ENCODE measurements at regions not wholly inside any gene's neighbourhood (a gene's known extent, or its start where the extent isn't known, plus 50 kb on each side); places are given as distances from the start of the nearest gene placed in this dataset.

- no peak for TF ChIP-seq CTCF (IDR thresholded peaks at IDR 0.05; ENCODE audit: insufficient read depth, low read length, poor library complexity, severe bottlenecking)
- Histone ChIP-seq H3K4me3 (replicated peaks; ENCODE audit: low read depth, low read length) (no peak overlapping the region), H3K36me3 (ENCODE audit: control insufficient read depth, insufficient read depth, low read length) (no peaks in the 10 kb centered on the region), H3K27me3 (replicated peaks; ENCODE audit: control insufficient read depth, insufficient read depth, low read length) (no peaks in the 10 kb centered on the region)
- DNase-seq (ENCODE audit: extremely low read depth, insufficient read length), result no peak
Observed at GRCh38 chr13:66210677-66211076, 1019.5 kb downstream of the PCDH9 start.

GRCh38 chr13:66208589-66208988 is 1021.5 kb downstream of the PCDH9 start:
- DNase-seq (ENCODE audit: extremely low read depth, insufficient read length), result no peak
- H3K4me3 ChIP-seq (replicated peaks; ENCODE audit: low read depth, low read length), result no peak overlapping the region
- H3K27me3 ChIP-seq (replicated peaks; ENCODE audit: control insufficient read depth, insufficient read depth, low read length), result no peaks in the 10 kb centered on the region
- no peak for TF ChIP-seq CTCF (IDR thresholded peaks at IDR 0.05; ENCODE audit: insufficient read depth, low read length, poor library complexity, severe bottlenecking)
- H3K36me3 ChIP-seq (ENCODE audit: control insufficient read depth, insufficient read depth, low read length), result no peaks in the 10 kb centered on the region

- Histone ChIP-seq H3K4me3 (replicated peaks; ENCODE audit: low read depth, low read length) (no peak overlapping the region), H3K27me3 (replicated peaks; ENCODE audit: control insufficient read depth, insufficient read depth, low read length) (no peaks in the 10 kb centered on the region), H3K36me3 (ENCODE audit: control insufficient read depth, insufficient read depth, low read length) (no peaks in the 10 kb centered on the region)
- no peak for TF ChIP-seq CTCF (IDR thresholded peaks at IDR 0.05; ENCODE audit: insufficient read depth, low read length, poor library complexity, severe bottlenecking)
- DNase-seq (ENCODE audit: extremely low read depth, insufficient read length), result no peak
Observed at GRCh38 chr13:66207610-66208009, 1022.5 kb downstream of the PCDH9 start.

DNA sequence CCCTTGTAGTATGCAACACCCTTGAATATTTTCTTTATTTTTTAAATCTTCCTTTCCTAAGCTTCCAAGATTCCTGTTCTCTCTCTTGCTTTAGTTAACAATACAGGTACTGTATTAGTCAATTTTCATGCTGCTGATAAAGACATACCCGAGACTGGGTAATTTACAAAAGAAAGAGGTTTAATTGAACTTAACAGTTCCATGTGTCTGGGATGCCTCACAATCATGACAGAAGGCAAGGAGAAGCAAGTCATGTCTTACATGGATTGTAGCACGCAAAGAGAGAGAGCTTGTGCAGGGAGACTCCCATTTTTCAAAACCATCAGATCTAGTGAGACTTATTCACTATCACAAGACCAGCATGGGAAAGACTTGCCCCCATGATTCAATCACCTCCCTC is 1024.3 kb downstream of the PCDH9 start:
- DNase-seq (ENCODE audit: extremely low read depth, insufficient read length), result no peak
- no peak for TF ChIP-seq CTCF (IDR thresholded peaks at IDR 0.05; ENCODE audit: insufficient read depth, low read length, poor library complexity, severe bottlenecking)
- no peak overlapping the region for H3K4me3 ChIP-seq (replicated peaks; ENCODE audit: low read depth, low read length)
- no peaks in the 10 kb centered on the region for H3K27me3 ChIP-seq (replicated peaks; ENCODE audit: control insufficient read depth, insufficient read depth, low read length)
- H3K36me3 ChIP-seq (ENCODE audit: control insufficient read depth, insufficient read depth, low read length), result no peaks in the 10 kb centered on the region

DNA sequence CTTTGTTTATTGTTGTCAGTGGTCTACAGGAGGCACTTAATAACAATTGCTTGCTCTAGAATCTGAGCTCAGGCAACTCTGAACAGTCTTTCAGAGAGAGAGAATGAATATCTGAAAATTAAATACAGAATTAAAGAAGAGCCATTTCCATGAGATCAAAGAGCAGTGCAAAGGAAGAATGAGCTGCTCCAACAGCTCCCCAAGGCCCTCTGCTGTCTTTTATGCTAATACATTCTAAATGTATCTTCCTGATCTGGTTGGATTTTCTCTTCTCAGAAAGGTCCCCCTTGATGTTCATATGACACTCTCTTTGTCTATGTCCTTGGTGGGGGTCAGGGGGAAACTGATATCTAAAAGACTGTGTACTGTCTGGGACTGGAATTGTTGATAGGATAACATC is 1029.6 kb downstream of the PCDH9 start:
- no peak for TF ChIP-seq CTCF (IDR thresholded peaks at IDR 0.05; ENCODE audit: insufficient read depth, low read length, poor library complexity, severe bottlenecking)
- Histone ChIP-seq H3K4me3 (replicated peaks; ENCODE audit: low read depth, low read length) (no peak overlapping the region), H3K27me3 (replicated peaks; ENCODE audit: control insufficient read depth, insufficient read depth, low read length) (no peaks in the 10 kb centered on the region), H3K36me3 (ENCODE audit: control insufficient read depth, insufficient read depth, low read length) (no peaks in the 10 kb centered on the region)
- DNase-seq (ENCODE audit: extremely low read depth, insufficient read length), result no peak

GRCh38 chr13:66195238-66195637 is 1034.9 kb downstream of the PCDH9 start:
- Histone ChIP-seq H3K27me3 (replicated peaks; ENCODE audit: control insufficient read depth, insufficient read depth, low read length) (no peaks in the 10 kb centered on the region), H3K4me3 (replicated peaks; ENCODE audit: low read depth, low read length) (no peak overlapping the region), H3K36me3 (ENCODE audit: control insufficient read depth, insufficient read depth, low read length) (no peaks in the 10 kb centered on the region)
- DNase-seq (ENCODE audit: extremely low read depth, insufficient read length), result no peak
- no peak for TF ChIP-seq CTCF (IDR thresholded peaks at IDR 0.05; ENCODE audit: insufficient read depth, low read length, poor library complexity, severe bottlenecking)
